ENCODE measurements at regions not wholly inside any gene's neighbourhood (a gene's known extent, or its start where the extent isn't known, plus 50 kb on each side); places are given as distances from the start of the nearest gene placed in this dataset.

- H3K4me1 ChIP-seq (ENCODE audit: insufficient read depth, low read length): peaks cover 6% of the 10 kb centered on the region; the same call in 1 of the 2 replicates
- no peak overlapping the region for H3K27ac ChIP-seq (ENCODE audit: low read length)
- no peak overlapping the region for H3K9ac ChIP-seq (ENCODE audit: low read depth, low read length)
- H3K36me3 ChIP-seq (ENCODE audit: insufficient read depth, low read depth, low read length): no peaks in the 10 kb centered on the region
- no peak overlapping the region for H3K4me3 ChIP-seq (ENCODE audit: low read length)
- H3K9me3 ChIP-seq (ENCODE audit: insufficient read depth, low read depth, low read length): no peaks in the 10 kb centered on the region
- no peaks in the 10 kb centered on the region for H3K27me3 ChIP-seq (ENCODE audit: insufficient read depth, low read length)
Observed at GRCh38 chr2:12277241-12278034, 439.3 kb upstream of the TRIB2 start.

DNA sequence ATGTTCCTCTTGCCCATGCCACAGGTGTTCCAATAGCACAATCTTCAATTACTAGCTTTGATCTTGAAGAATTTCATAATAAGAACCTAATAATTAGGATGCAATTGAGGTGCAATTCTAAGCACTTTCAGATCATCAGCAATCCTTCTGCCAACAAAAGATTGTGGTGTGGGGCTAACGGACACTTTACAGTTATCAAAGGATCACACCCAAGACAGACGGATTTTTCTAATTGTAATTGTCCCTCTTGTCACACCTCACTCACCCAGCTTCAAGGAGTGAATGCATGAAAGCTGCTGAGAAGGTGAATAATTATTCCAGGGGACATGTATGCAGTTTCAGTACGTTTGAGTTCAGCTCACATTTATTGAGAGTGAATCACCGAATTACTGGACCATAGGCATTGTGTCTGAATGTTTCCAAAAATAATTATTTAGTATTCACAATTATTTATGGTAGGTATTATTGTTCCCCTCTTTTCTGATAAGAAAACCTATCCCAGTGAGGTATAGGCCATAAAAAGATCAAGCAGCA lies 438.5 kb upstream of the TRIB2 start:
- Histone ChIP-seq H3K36me3 (ENCODE audit: insufficient read depth, low read depth, low read length) (no peaks in the 10 kb centered on the region), H3K4me1 (ENCODE audit: insufficient read depth, low read length) (peaks cover 6% of the 10 kb centered on the region; the same call in 1 of the 2 replicates), H3K9ac (ENCODE audit: low read depth, low read length) (no peak overlapping the region), H3K4me3 (ENCODE audit: low read length) (no peak overlapping the region), H3K27me3 (ENCODE audit: insufficient read depth, low read length) (no peaks in the 10 kb centered on the region), H3K9me3 (ENCODE audit: insufficient read depth, low read depth, low read length) (no peaks in the 10 kb centered on the region; the same call in 1 of the 2 replicates), H3K27ac (ENCODE audit: low read length) (no peak overlapping the region)

DNA sequence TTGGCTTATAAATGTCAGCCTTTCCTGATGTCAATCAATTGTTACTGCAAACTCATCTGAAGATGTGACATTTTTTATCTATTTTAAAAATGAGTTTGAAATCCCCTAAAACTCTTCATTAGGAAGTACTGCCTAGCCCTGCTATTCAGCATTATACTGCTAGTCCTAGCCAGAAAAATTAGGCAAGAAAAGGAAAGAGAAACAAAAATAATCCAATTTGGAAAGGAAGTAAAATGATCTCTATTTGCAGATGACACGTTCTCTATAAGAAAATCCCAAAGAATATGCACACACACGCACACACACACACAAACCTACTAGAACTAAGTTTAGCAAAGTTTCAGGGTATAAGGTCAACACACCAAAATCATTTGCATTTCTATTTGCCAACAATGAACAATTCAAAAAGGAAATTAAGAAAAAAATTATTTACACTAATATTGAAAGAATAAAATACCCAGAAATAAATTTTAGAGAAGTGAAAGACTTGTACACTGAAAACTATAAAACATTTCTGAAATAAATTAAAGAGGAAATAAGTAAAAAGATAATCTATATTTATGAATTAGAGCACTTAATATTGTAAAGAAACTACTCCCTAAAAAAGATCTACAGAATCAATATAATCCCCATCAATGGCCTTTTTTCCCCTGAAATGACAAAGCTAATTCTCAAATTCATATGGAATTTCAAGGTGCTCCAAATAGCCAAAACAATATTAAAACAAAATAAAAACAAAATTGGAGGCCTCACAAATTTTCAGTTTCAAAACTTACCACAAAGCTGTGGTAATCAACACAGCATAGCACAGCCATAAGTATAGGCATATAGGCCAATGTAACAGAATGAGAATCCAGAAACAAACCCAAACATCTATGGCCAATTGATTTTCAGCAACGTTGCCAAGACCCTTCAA lies 433.7 kb upstream of the TRIB2 start:
- no peak overlapping the region for H3K9ac ChIP-seq (ENCODE audit: low read depth, low read length)
- no peak overlapping the region for H3K27ac ChIP-seq (ENCODE audit: low read length)

GRCh38 chr2:12284037-12284436 lies 432.7 kb upstream of the TRIB2 start:
- no peaks in the 10 kb centered on the region for H3K36me3 ChIP-seq (ENCODE audit: insufficient read depth, low read depth, low read length)
- no peak overlapping the region for H3K9ac ChIP-seq (ENCODE audit: low read depth, low read length)
- H3K4me1 ChIP-seq (ENCODE audit: insufficient read depth, low read length): no peaks in the 10 kb centered on the region
- no peak overlapping the region for H3K4me3 ChIP-seq (ENCODE audit: low read length)
- H3K27ac ChIP-seq (ENCODE audit: low read length): no peak overlapping the region
- H3K27me3 ChIP-seq (ENCODE audit: insufficient read depth, low read length): no peaks in the 10 kb centered on the region
- H3K9me3 ChIP-seq (ENCODE audit: insufficient read depth, low read depth, low read length): peaks cover 11% of the 10 kb centered on the region

More for the DNA sequence above, 433.7 kb upstream of the TRIB2 start:
- Histone ChIP-seq H3K4me3 (ENCODE audit: low read length) (no peak overlapping the region), H3K27me3 (ENCODE audit: insufficient read depth, low read length) (no peaks in the 10 kb centered on the region), H3K36me3 (ENCODE audit: insufficient read depth, low read depth, low read length) (no peaks in the 10 kb centered on the region), H3K9me3 (ENCODE audit: insufficient read depth, low read depth, low read length) (peaks cover 11% of the 10 kb centered on the region), H3K4me1 (ENCODE audit: insufficient read depth, low read length) (no peaks in the 10 kb centered on the region)

GRCh38 chr2:12284487-12284886 lies 432.2 kb upstream of the TRIB2 start:
- Histone ChIP-seq H3K27ac (ENCODE audit: low read length) (no peak overlapping the region), H3K9me3 (ENCODE audit: insufficient read depth, low read depth, low read length) (peaks cover 11% of the 10 kb centered on the region), H3K4me1 (ENCODE audit: insufficient read depth, low read length) (no peaks in the 10 kb centered on the region), H3K4me3 (ENCODE audit: low read length) (no peak overlapping the region), H3K9ac (ENCODE audit: low read depth, low read length) (no peak overlapping the region), H3K27me3 (ENCODE audit: insufficient read depth, low read length) (no peaks in the 10 kb centered on the region), H3K36me3 (ENCODE audit: insufficient read depth, low read depth, low read length) (no peaks in the 10 kb centered on the region)

GRCh38 chr2:12286347-12286746 lies 430.4 kb upstream of the TRIB2 start:
- peaks cover 11% of the 10 kb centered on the region for H3K9me3 ChIP-seq (ENCODE audit: insufficient read depth, low read depth, low read length)

GRCh38 chr2:12287220-12287751 lies 429.4 kb upstream of the TRIB2 start:
- Histone ChIP-seq H3K36me3 (ENCODE audit: insufficient read depth, low read depth, low read length) (no peaks in the 10 kb centered on the region), H3K9me3 (ENCODE audit: insufficient read depth, low read depth, low read length) (peaks cover 11% of the 10 kb centered on the region), H3K27me3 (ENCODE audit: insufficient read depth, low read length) (no peaks in the 10 kb centered on the region), H3K27ac (ENCODE audit: low read length) (no peak overlapping the region), H3K4me1 (ENCODE audit: insufficient read depth, low read length) (no peaks in the 10 kb centered on the region), H3K9ac (ENCODE audit: low read depth, low read length) (no peak overlapping the region), H3K4me3 (ENCODE audit: low read length) (no peak overlapping the region)

More at GRCh38 chr2:12286347-12286746, 430.4 kb upstream of the TRIB2 start:
- Histone ChIP-seq H3K4me1 (ENCODE audit: insufficient read depth, low read length) (no peaks in the 10 kb centered on the region), H3K36me3 (ENCODE audit: insufficient read depth, low read depth, low read length) (no peaks in the 10 kb centered on the region), H3K4me3 (ENCODE audit: low read length) (no peak overlapping the region), H3K27ac (ENCODE audit: low read length) (no peak overlapping the region), H3K27me3 (ENCODE audit: insufficient read depth, low read length) (no peaks in the 10 kb centered on the region), H3K9ac (ENCODE audit: low read depth, low read length) (no peak overlapping the region)

DNA sequence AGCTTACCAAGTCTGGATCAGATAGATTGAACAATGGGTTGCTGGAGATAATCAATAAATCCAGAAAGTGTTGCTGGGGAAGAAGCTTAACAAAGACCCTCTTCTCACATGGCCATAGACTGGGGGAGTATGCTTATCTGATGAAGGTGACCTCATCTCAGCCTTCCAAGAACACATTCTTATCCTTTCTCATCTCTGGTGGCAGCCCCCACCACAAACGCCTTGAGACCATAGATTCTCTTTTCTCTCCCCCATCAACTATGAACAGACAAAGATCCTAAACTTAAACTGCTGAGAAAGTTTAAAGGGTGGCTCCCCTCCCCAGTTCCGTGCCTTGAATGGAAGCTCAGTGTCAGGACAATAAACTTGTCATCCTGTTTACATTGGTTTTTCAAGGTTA lies 428.7 kb upstream of the TRIB2 start:
- H3K4me1 ChIP-seq (ENCODE audit: insufficient read depth, low read length): no peaks in the 10 kb centered on the region
- no peaks in the 10 kb centered on the region for H3K27me3 ChIP-seq (ENCODE audit: insufficient read depth, low read length)
- no peaks in the 10 kb centered on the region for H3K36me3 ChIP-seq (ENCODE audit: insufficient read depth, low read depth, low read length)
- H3K27ac ChIP-seq (ENCODE audit: low read length): no peak overlapping the region
- no peak overlapping the region for H3K9ac ChIP-seq (ENCODE audit: low read depth, low read length)
- no peak overlapping the region for H3K4me3 ChIP-seq (ENCODE audit: low read length)
- peaks cover 11% of the 10 kb centered on the region for H3K9me3 ChIP-seq (ENCODE audit: insufficient read depth, low read depth, low read length)

DNA sequence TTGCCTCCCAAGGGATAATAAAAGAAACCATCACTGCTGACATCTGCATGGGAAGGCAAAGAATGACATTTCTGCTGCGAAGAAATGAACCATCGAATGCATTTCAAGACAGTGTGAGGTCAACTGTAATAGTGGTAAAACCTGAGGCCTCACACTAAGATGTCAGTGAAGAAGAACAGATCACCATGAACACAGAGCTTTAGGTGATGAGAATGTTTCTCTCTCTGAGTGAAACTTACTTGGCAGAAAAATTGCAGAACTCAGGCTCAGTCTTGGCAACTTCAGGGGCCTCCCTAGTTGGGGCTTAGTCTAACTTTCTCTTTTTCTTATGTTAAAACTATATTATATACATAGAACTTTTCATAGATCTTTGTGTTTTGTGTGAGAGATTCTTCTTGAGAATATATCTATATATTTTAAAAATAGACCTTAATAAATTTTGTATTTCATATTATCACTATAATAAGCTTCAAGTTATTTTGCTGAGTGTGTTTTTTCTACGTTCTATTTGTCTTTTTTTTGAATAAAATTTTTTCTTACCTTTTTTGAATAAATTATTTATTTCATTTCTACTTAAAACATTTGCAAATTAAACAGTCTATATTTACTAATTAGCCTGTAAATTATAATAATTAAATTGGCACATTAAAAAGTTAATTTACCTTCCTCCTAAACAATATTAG lies 427.5 kb upstream of the TRIB2 start:
- Histone ChIP-seq H3K4me1 (ENCODE audit: insufficient read depth, low read length) (no peaks in the 10 kb centered on the region), H3K9ac (ENCODE audit: low read depth, low read length) (no peak overlapping the region), H3K27ac (ENCODE audit: low read length) (no peak overlapping the region), H3K4me3 (ENCODE audit: low read length) (no peak overlapping the region), H3K9me3 (ENCODE audit: insufficient read depth, low read depth, low read length) (peaks cover 11% of the 10 kb centered on the region), H3K27me3 (ENCODE audit: insufficient read depth, low read length) (no peaks in the 10 kb centered on the region), H3K36me3 (ENCODE audit: insufficient read depth, low read depth, low read length) (no peaks in the 10 kb centered on the region)

DNA sequence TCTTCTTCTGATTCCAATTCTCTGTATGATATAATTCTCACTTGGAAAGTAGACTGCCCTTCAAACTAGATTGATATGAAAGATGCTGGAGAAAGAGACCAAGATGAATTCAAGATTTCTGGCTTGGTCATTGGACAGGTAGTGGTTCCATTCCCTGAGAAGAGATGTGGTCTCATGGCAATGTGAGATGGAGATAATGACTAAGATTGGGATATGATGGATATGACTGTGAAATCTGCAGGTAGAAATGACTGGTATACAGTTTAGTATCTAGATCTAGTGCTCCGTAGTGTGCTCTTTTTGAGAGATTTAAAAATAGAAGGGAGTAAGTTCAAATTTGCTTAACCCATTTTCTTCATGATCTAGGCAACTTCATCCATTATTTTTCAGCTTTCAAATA lies 425.4 kb upstream of the TRIB2 start:
- Histone ChIP-seq H3K9ac (ENCODE audit: low read depth, low read length) (no peak overlapping the region), H3K4me3 (ENCODE audit: low read length) (no peak overlapping the region), H3K4me1 (ENCODE audit: insufficient read depth, low read length) (no peaks in the 10 kb centered on the region), H3K9me3 (ENCODE audit: insufficient read depth, low read depth, low read length) (no peaks in the 10 kb centered on the region), H3K27ac (ENCODE audit: low read length) (no peak overlapping the region), H3K36me3 (ENCODE audit: insufficient read depth, low read depth, low read length) (no peaks in the 10 kb centered on the region), H3K27me3 (ENCODE audit: insufficient read depth, low read length) (no peaks in the 10 kb centered on the region)

- Histone ChIP-seq H3K27ac (ENCODE audit: low read length) (no peak overlapping the region), H3K9me3 (ENCODE audit: insufficient read depth, low read depth, low read length) (no peaks in the 10 kb centered on the region), H3K36me3 (ENCODE audit: insufficient read depth, low read depth, low read length) (no peaks in the 10 kb centered on the region), H3K4me3 (ENCODE audit: low read length) (no peak overlapping the region), H3K4me1 (ENCODE audit: insufficient read depth, low read length) (no peaks in the 10 kb centered on the region), H3K9ac (ENCODE audit: low read depth, low read length) (no peak overlapping the region), H3K27me3 (ENCODE audit: insufficient read depth, low read length) (no peaks in the 10 kb centered on the region)
Observed at GRCh38 chr2:12293874-12294273, 422.9 kb upstream of the TRIB2 start.
